HepG2 (cell line): ENCODE measurements at regions not wholly inside any gene's neighbourhood (a gene's known extent, or its start where the extent isn't known, plus 50 kb on each side); places are given as distances from the start of the nearest gene placed in this dataset.

Source experiments
- ATAC-seq: fragments of 200-7000 bp; cut with Tn5 transposase; 3 replicates; pipeline ENCODE4 v1.9.1; 2020; ENCODE audit warnings: mild to moderate bottlenecking, moderate library complexity
- BruUV-seq: library from RNA; stranded (reverse); fragments of 400-500 nt; replicated peaks from 2 replicates; lab custom pipeline; 2021; lab: Mats Ljungman, UMichigan
- CTCF ChIA-PET: fragments of 300-600 bp; formaldehyde crosslinking; extraction: SDS; loops from one replicate; lab custom pipeline; 2021; ENCODE audit warnings: low total read pairs, inconsistent platforms, low intra/inter-chr PET ratio; lab: Yijun Ruan, JAX
- POLR2A ChIA-PET: fragments of 350-600 bp; sonication (Branson Sonifier 250); formaldehyde crosslinking; loops from one replicate; lab custom pipeline; 2020; ENCODE audit warnings: antibody characterized with exemption, inconsistent platforms; lab: Yijun Ruan, JAX
- DNase-seq: peaks from one replicate; pipeline ENCODE4 v3.0.0-alpha.2; 2015; ENCODE audit warnings: low spot score
- FAIRE-seq: peaks from 3 replicates; lab custom pipeline; 2011; peaks lifted over from hg19 to GRCh38; lab: Jason Lieb, UNC
- H2AFZ ChIP-seq: one replicate; pipeline ENCODE4 v1.6.1; 2011; ENCODE audit warnings: low read length, inconsistent platforms
- H3K27ac ChIP-seq: fragments of 300-600 bp; 3 replicates; pipeline ENCODE4 v1.8.0; 2011; ENCODE audit warnings: mixed run types, mild to moderate bottlenecking, mixed read lengths, low read length, inconsistent platforms; ENCODE audit not compliant: insufficient read depth; ENCODE audit errors: extremely low read length
- H3K27me3 ChIP-seq, 2 experiments: fragments of 200-600 bp in 1 of 2; 2 replicates in 1 of 2; 3 replicates in 1 of 2; pipeline versions ENCODE4 v1.6.0 to v1.8.0; 2011; ENCODE audit warnings: low read length in 2 of 2, mild to moderate bottlenecking in 2 of 2, moderate library complexity in 2 of 2, inconsistent platforms in 1 of 2; ENCODE audit not compliant: insufficient read depth in 2 of 2, control insufficient read depth in 1 of 2
- H3K36me3 ChIP-seq, 2 experiments: fragments of 200-600 bp in 1 of 2; replicated peaks in 1 of 2; 2 replicates in 1 of 2; 3 replicates in 1 of 2; pipeline versions ENCODE4 v1.5.1 to v1.8.0; 2011; ENCODE audit warnings: low read length in 2 of 2, inconsistent platforms in 1 of 2; ENCODE audit not compliant: insufficient read depth in 2 of 2, control insufficient read depth in 1 of 2
- H3K4me1 ChIP-seq: 2 replicates; pipeline ENCODE4 v1.5.1; 2012; ENCODE audit warnings: low read length, inconsistent platforms; ENCODE audit not compliant: insufficient read depth
- H3K4me2 ChIP-seq: 2 replicates; pipeline ENCODE4 v1.6.0; 2011; ENCODE audit warnings: low read depth, low read length, inconsistent platforms
- H3K4me3 ChIP-seq, 3 experiments: fragments of 200-600 bp in 1 of 3; sonication (generic), shearing (Covaris generic) in 1 of 3; replicated peaks in 1 of 3; 2 replicates each; pipeline ENCODE4 v1.5.1; 2011 to 2016; ENCODE audit warnings: low read length in 3 of 3, inconsistent platforms in 2 of 3, low read depth in 2 of 3, mild to moderate bottlenecking in 2 of 3, control low read depth in 1 of 3, mixed read lengths in 1 of 3; ENCODE audit not compliant: insufficient read depth in 1 of 3
- H3K79me2 ChIP-seq: one replicate; pipeline ENCODE4 v1.6.1; 2011; ENCODE audit warnings: low read length, inconsistent platforms; ENCODE audit not compliant: insufficient read depth
- H3K9ac ChIP-seq: 2 replicates; pipeline ENCODE4 v1.6.0; 2011; ENCODE audit warnings: mild to moderate bottlenecking, low read depth, low read length, inconsistent platforms; ENCODE audit not compliant: insufficient read depth
- H3K9me3 ChIP-seq: 2 replicates; pipeline ENCODE4 v1.5.1; 2012; ENCODE audit warnings: mild to moderate bottlenecking, low read length
- H4K20me1 ChIP-seq: 2 replicates; pipeline ENCODE4 v1.6.0; 2011; ENCODE audit warnings: inconsistent platforms, mild to moderate bottlenecking, low read length, moderate library complexity; ENCODE audit not compliant: insufficient read depth
- AKNA ChIP-seq: sonication (generic); formaldehyde crosslinking; IDR thresholded peaks from 2 replicates; pipeline ENCODE4 v1.4.0; 2020; ENCODE audit warnings: missing genetic modification reagents, borderline replicate concordance
- FOXO4 ChIP-seq: sonication (generic); formaldehyde crosslinking; conservative IDR thresholded peaks from 2 replicates; pipeline ENCODE4 v1.8.1; 2023; ENCODE audit warnings: missing genetic modification reagents
- GTF3A ChIP-seq: sonication (generic); formaldehyde crosslinking; conservative IDR thresholded peaks from 2 replicates; pipeline ENCODE4 v1.4.0; 2020; ENCODE audit warnings: mild to moderate bottlenecking, missing genetic modification reagents
- IRF1 ChIP-seq: sonication (generic); formaldehyde crosslinking; IDR thresholded peaks from 2 replicates; pipeline ENCODE4 v1.4.0; 2020; ENCODE audit warnings: low read depth, mild to moderate bottlenecking, missing genetic modification reagents
- YEATS2 ChIP-seq: sonication (generic); formaldehyde crosslinking; IDR thresholded peaks from 2 replicates; pipeline ENCODE4 v1.4.0; 2020; ENCODE audit warnings: missing genetic modification reagents, borderline replicate concordance
- ZNF343 ChIP-seq: sonication (generic); formaldehyde crosslinking; IDR thresholded peaks from 2 replicates; pipeline ENCODE4 v1.4.0; 2020; ENCODE audit warnings: mild to moderate bottlenecking, missing genetic modification reagents
- ZNF496 ChIP-seq: sonication (generic); formaldehyde crosslinking; IDR thresholded peaks from 2 replicates; pipeline ENCODE4 v1.8.1; 2023; ENCODE audit warnings: mild to moderate bottlenecking, moderate library complexity, missing genetic modification reagents; ENCODE audit not compliant: insufficient replicate concordance
- ZNF660 ChIP-seq: sonication (generic); formaldehyde crosslinking; IDR thresholded peaks from 2 replicates; pipeline ENCODE4 v1.5.1; 2020; ENCODE audit warnings: mild to moderate bottlenecking, low read depth, missing genetic modification reagents, borderline replicate concordance
- ZNF772 ChIP-seq: sonication (generic); formaldehyde crosslinking; IDR thresholded peaks from 2 replicates; pipeline ENCODE4 v1.5.0; 2020; ENCODE audit warnings: mild to moderate bottlenecking, missing genetic modification reagents
- WGBS: methylation state at CpG from one replicate; pipeline ENCODE4 v1.1.6; 2017; ENCODE audit warnings: low lambda C conversion rate; 5-methylcytosine and 5-hydroxymethylcytosine counted together
- in situ Hi-C: cut with HindIII; loops from 2 replicates; pipeline ENCODE4 v1.10.0; 2017; ENCODE audit warnings: low pct_unique_long_range_greater_than_20kb; ENCODE audit not compliant: extremely low pct_ligation_motif_present
- intact Hi-C: fragments of 100-400 bp; cut with micrococcal nuclease; formaldehyde crosslinking; loops from one replicate; pipeline ENCODE4 v1.10.0; 2022; ENCODE audit not compliant: unreplicated experiment
- TF ChIP-seq, protein P1 (sequence below): sonication (generic); formaldehyde crosslinking; IDR thresholded peaks from 2 replicates; pipeline ENCODE4 v1.4.0; 2020; ENCODE audit warnings: mild to moderate bottlenecking, missing genetic modification reagents

DNA sequence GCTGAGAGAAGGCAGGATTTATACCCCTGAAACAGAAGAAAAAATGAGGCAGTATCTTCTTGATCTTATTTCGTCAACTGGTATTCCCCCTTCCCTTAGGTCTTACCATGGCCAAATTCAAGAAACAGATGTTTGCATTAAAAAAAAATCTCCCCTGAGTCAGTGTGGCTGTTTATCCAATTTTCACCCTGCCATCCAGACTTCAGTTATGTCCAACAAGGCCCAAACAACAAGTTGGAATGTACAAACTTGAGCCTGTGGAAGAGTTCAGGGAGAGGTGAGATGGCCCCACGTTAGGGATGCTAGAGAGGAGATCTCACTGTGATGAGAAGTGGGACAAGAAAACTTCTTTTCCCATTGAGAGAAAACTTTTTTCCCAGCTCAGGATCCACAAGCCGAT is 147.2 kb upstream of the PROX1 start:
- TF ChIP-seq YEATS2 (CRISPR knock-in tag): no peak
- TF ChIP-seq ZNF496 (CRISPR knock-in tag): no peak
- TF ChIP-seq GTF3A: no peak
- no peak for TF ChIP-seq IRF1
- TF ChIP-seq, protein P1, sequence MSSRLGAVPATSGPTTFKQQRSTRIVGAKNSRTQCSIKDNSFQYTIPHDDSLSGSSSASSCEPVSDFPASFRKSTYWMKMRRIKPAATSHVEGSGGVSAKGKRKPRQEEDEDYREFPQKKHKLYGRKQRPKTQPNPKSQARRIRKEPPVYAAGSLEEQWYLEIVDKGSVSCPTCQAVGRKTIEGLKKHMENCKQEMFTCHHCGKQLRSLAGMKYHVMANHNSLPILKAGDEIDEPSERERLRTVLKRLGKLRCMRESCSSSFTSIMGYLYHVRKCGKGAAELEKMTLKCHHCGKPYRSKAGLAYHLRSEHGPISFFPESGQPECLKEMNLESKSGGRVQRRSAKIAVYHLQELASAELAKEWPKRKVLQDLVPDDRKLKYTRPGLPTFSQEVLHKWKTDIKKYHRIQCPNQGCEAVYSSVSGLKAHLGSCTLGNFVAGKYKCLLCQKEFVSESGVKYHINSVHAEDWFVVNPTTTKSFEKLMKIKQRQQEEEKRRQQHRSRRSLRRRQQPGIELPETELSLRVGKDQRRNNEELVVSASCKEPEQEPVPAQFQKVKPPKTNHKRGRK: no peak
- FAIRE-seq (no peak), ATAC-seq (no peak), DNase-seq (no peak)
- H2AFZ ChIP-seq: no peak overlapping the region
- intact Hi-C loops: no loop called here
- H3K27ac ChIP-seq: no peak overlapping the region
- H3K9me3 ChIP-seq: no peaks in the 10 kb centered on the region
- H3K4me2 ChIP-seq: no peak overlapping the region
- ChIA-PET CTCF (no interaction called here), POLR2A (no interaction called here)
- H3K79me2 ChIP-seq: no peaks in the 10 kb centered on the region
- H3K9ac ChIP-seq: no peak overlapping the region
- BruUV-seq: no TSS peak
- in situ Hi-C loops: no loop called here
- H3K4me1 ChIP-seq: peaks cover 12% of the 10 kb centered on the region
- no peaks in the 10 kb centered on the region for H3K36me3 ChIP-seq
- no peak overlapping the region for H3K4me3 ChIP-seq
- no peaks in the 10 kb centered on the region for H3K27me3 ChIP-seq
- 67% methylated on average over 3 of the region's 3 CpGs for WGBS
- H4K20me1 ChIP-seq: no peaks in the 10 kb centered on the region

DNA sequence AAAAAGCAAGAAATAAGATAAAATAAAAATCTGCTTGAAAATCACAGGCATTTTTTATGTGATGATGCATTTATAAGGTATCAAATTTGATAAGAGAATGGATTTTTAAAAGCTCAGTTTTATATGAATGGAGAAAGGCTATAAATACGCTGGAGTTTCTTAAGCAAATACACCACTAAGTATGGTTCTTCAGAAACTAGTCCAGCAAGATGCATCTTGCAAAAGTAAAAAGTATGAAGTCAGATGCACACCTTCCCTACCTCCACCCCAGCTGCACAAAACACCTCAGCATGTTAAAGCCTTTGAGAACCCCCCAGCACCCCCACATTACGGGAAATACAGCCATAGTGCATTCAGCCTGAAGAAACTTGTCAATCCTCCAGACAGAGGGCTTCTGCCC is 143.1 kb upstream of the PROX1 start:
- BruUV-seq: no TSS peak
- intact Hi-C loops: no loop called here
- POLR2A ChIA-PET: no interaction called here
- TF ChIP-seq ZNF343 (CRISPR knock-in tag): no peak
- no peak for TF ChIP-seq ZNF772 (CRISPR knock-in tag)
- no peak for TF ChIP-seq FOXO4 (CRISPR knock-in tag)
- no peak for TF ChIP-seq AKNA (CRISPR knock-in tag)
- no peak for TF ChIP-seq ZNF660 (CRISPR knock-in tag)

More for the DNA sequence above, 143.1 kb upstream of the PROX1 start:
- DNase-seq (no peak), FAIRE-seq (no peak), ATAC-seq (no peak)
- CTCF ChIA-PET: no interaction called here
- H3K4me2 ChIP-seq: no peak overlapping the region
- in situ Hi-C loops: no loop called here
- no peak overlapping the region for H3K9ac ChIP-seq
- no peak overlapping the region for H3K27ac ChIP-seq
- no peaks in the 10 kb centered on the region for H3K27me3 ChIP-seq
- H3K36me3 ChIP-seq: no peaks in the 10 kb centered on the region
- no peaks in the 10 kb centered on the region for H4K20me1 ChIP-seq
- 90% methylated on average over 2 of the region's 2 CpGs for WGBS
- no peaks in the 10 kb centered on the region for H3K79me2 ChIP-seq
- H3K4me1 ChIP-seq: no peaks in the 10 kb centered on the region
- H3K4me3 ChIP-seq: no peak overlapping the region
- no peaks in the 10 kb centered on the region for H3K9me3 ChIP-seq
- H2AFZ ChIP-seq: no peak overlapping the region
